NB4 (cell line): ENCODE measurements at regions not wholly inside any gene's neighbourhood (a gene's known extent, or its start where the extent isn't known, plus 50 kb on each side); places are given as distances from the start of the nearest gene placed in this dataset.

Experiments used
- DNase-seq: peaks from one replicate; pipeline ENCODE4 v3.0.0; 2010; ENCODE audit warnings: low read depth
- H3K4me3 ChIP-seq: one replicate; pipeline ENCODE4 v1.5.1; 2011; ENCODE audit warnings: mild to moderate bottlenecking, low read depth, low read length, moderate library complexity
- MYC ChIP-seq: IDR thresholded peaks from 2 replicates; pipeline ENCODE4 v1.6.1; 2011; ENCODE audit warnings: low read depth, low read length
- POLR2A ChIP-seq: IDR thresholded peaks from 2 replicates; pipeline ENCODE4 v1.6.1; 2011; ENCODE audit warnings: mild to moderate bottlenecking; ENCODE audit not compliant: insufficient read length; ENCODE audit errors: extremely low read depth
- TF ChIP-seq, protein P1 (sequence below): IDR thresholded peaks from one replicate; pipeline ENCODE4 v1.5.1; 2012; ENCODE audit warnings: low read depth, low read length
- TF ChIP-seq, protein P2 (sequence below): IDR thresholded peaks from 2 replicates; pipeline ENCODE4 v1.6.1; 2011; ENCODE audit warnings: low read depth, low read length

DNA sequence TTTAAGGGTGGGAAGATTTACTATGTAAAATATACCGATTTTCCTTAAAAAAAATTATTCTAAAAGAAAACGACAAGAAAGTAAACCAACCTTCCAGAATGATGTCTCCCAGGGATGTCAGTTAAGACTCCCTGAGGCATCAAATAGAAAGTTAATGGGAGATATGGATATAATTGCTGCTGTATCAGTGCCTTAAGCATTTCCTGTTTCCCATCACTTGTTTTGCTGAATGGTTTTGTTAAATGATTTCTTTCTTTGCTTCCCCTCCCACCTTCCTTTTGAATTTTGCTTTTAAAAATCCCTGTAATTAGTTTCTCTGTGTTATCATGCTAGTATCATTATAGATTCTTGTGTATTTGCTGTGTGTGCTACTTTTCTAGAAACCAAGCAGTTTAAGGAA lies 154.3 kb upstream of the CWC22 start:
- no peak for TF ChIP-seq POLR2A
- DNase-seq = no peak
- H3K4me3 ChIP-seq = no peak overlapping the region

DNA sequence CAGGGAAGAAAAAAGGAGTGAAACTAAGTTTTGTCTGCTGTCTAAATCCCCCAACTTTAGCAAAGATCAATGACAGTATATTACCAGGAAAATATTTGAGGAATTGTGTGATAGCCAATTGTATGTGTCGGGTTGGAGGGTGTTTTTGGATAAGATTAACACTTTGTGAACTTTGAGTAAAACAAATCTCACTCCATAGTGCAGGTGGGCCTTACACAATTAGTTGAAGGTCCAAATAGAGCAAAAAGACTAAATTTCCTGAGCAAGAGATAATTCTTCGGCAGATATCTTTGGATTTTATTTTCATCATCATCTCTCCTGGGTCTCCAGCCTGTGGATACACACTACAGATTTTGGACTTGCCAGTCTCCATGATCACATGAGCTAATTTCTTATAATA lies 152.8 kb upstream of the CWC22 start:
- H3K4me3 ChIP-seq = no peak overlapping the region
- TF ChIP-seq, protein P1, sequence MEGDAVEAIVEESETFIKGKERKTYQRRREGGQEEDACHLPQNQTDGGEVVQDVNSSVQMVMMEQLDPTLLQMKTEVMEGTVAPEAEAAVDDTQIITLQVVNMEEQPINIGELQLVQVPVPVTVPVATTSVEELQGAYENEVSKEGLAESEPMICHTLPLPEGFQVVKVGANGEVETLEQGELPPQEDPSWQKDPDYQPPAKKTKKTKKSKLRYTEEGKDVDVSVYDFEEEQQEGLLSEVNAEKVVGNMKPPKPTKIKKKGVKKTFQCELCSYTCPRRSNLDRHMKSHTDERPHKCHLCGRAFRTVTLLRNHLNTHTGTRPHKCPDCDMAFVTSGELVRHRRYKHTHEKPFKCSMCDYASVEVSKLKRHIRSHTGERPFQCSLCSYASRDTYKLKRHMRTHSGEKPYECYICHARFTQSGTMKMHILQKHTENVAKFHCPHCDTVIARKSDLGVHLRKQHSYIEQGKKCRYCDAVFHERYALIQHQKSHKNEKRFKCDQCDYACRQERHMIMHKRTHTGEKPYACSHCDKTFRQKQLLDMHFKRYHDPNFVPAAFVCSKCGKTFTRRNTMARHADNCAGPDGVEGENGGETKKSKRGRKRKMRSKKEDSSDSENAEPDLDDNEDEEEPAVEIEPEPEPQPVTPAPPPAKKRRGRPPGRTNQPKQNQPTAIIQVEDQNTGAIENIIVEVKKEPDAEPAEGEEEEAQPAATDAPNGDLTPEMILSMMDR = no peak
- no peak for TF ChIP-seq POLR2A
- TF ChIP-seq, protein P2, sequence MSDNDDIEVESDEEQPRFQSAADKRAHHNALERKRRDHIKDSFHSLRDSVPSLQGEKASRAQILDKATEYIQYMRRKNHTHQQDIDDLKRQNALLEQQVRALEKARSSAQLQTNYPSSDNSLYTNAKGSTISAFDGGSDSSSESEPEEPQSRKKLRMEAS = no peak
- TF ChIP-seq MYC = no peak
- DNase-seq = no peak

DNA sequence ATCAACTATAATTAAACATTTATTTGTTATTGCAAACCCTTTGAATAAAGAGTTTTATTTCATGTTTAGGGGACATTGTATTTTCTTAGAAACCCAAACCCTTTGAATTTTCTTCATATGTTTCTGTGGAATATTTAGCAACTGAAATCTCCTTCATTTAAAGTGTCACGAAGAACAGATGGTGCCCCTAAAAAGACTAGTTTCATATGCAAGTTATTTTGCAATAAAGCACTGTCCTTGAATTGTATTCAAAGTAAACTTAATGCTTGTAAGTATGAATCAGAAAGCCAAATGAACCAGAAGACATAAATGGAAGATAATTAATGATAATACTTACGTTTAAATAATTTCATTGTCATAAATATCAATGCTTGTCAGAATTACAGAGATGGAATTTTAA lies 151.9 kb upstream of the CWC22 start:
- DNase-seq = no peak
- TF ChIP-seq, protein P1 = no peak
- no peak for TF ChIP-seq POLR2A
- TF ChIP-seq, protein P2 = no peak
- TF ChIP-seq MYC = no peak
- H3K4me3 ChIP-seq = no peak overlapping the region

DNA sequence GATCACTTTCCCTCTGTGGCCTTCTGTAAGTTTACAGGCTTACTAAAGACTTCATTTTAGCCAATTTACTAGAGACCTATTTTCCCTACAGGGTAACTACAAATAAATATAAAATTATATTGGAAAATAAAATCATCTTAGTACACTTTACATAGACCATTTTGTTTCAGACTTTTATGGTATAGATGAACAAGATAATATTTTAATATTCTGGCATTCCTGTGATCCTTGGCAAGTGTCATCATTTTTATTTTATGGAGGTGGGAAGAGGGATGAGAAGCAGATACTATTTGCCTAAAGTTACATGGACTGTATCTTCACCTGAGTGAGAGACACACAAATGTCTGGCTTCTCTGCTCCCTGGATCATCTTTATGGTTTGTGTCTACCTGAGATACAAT lies 149.6 kb upstream of the CWC22 start:
- DNase-seq = no peak
- TF ChIP-seq, protein P1 = no peak
- no peak for TF ChIP-seq POLR2A
- no peak for TF ChIP-seq MYC
- TF ChIP-seq, protein P2 = no peak
- no peak overlapping the region for H3K4me3 ChIP-seq

DNA sequence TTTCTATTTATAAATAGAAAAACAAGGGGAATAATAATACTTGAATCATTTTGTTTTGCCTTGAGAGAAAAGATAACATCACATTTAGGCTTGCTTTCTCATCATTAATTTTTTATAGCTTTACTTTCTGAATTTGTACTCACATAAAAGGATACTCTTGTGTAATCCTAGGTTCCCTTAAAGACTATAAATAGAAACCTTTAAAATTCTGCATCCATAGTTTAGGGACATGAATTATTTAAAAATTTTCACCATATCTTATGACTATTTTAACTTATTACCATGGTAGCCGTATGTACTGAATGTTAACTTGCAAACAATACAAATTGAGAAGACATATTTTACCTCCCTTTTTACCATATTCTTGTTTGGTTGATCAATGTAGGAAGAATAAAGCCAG lies 143.5 kb upstream of the CWC22 start:
- no peak overlapping the region for H3K4me3 ChIP-seq
- TF ChIP-seq POLR2A (no peak), MYC (no peak)
- TF ChIP-seq, protein P1 = no peak
- TF ChIP-seq, protein P2 = no peak
- DNase-seq = no peak

DNA sequence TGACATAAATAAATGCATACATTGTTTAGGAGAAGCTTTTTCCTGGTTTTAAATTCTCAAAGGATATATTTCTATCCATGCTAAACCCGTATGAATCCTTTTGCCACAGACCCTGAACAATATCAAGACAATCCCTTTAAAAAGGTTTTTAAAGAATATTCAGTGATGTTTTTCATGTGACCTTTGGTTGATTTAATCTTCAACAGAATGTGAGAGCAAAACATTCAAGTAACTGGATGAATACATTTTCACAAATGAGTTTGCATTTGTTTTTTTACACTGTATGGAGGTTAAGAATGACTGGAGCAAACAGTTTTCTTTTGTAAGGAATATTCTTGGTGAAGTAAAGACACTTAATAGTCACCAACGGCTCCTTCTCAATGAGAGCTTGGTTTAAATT lies 139.4 kb upstream of the CWC22 start:
- no peak overlapping the region for H3K4me3 ChIP-seq
- no peak for DNase-seq
- TF ChIP-seq, protein P1 = no peak
- TF ChIP-seq MYC = no peak
- TF ChIP-seq, protein P2 = no peak
- no peak for TF ChIP-seq POLR2A
